A549 (cell line): ENCODE measurements at regions not wholly inside any gene's neighbourhood (a gene's known extent, or its start where the extent isn't known, plus 50 kb on each side); places are given as distances from the start of the nearest gene placed in this dataset.

ENCODE experiments used
- ATAC-seq, 2 experiments: fragments of 200-7000 bp in 1 of 2; fragments of >200 bp in 1 of 2; cut with Nextera tagmentation in 1 of 2; cut with Tn5 transposase in 1 of 2; 3 replicates each; pipeline versions ENCODE4 v1.8.0 to v1.9.1; 2018 to 2020; ENCODE audit warnings: mild to moderate bottlenecking in 1 of 2, moderate library complexity in 1 of 2
- CTCF ChIA-PET: fragments of 300-600 bp; sonication (Branson Sonifier 250); formaldehyde crosslinking; extraction: SDS; loops from one replicate; lab custom pipeline; 2021; ENCODE audit warnings: antibody characterized with exemption, inconsistent platforms; lab: Yijun Ruan, JAX
- POLR2A ChIA-PET: fragments of 350-600 bp; formaldehyde crosslinking; extraction: SDS; loops from one replicate; lab custom pipeline; 2021; ENCODE audit warnings: antibody characterized with exemption, inconsistent platforms; lab: Yijun Ruan, JAX
- DNase-seq, 2 experiments: peaks; one replicate each; pipeline versions ENCODE4 v3.0.0 to v3.0.0-alpha.2; 2011 to 2016; ENCODE audit warnings: low read depth in 1 of 2, low spot score in 1 of 2
- FAIRE-seq: peaks from 2 replicates; lab custom pipeline; 2011; peaks lifted over from hg19 to GRCh38; lab: Jason Lieb, UNC
- H3K27ac ChIP-seq, 2 experiments: fragments of >200 bp; sonication (Bioruptor Twin); formaldehyde crosslinking; 3 replicates each; pipeline ENCODE4 v1.5.1; 2016 to 2017
- H3K4me1 ChIP-seq: fragments of >200 bp; sonication (Bioruptor Twin); formaldehyde crosslinking; 3 replicates; pipeline ENCODE4 v1.6.1; 2016
- H3K4me2 ChIP-seq: fragments of >200 bp; sonication (Bioruptor Twin); formaldehyde crosslinking; 3 replicates; pipeline ENCODE4 v1.6.1; 2016
- H3K4me3 ChIP-seq: fragments of >200 bp; sonication (Bioruptor Twin); formaldehyde crosslinking; 3 replicates; pipeline ENCODE4 v1.5.1; 2016
- H3K9me3 ChIP-seq: fragments of >200 bp; sonication (Bioruptor Twin); formaldehyde crosslinking; 3 replicates; pipeline ENCODE4 v1.6.1; 2016
- BHLHE40 ChIP-seq: IDR thresholded peaks from 2 replicates; pipeline ENCODE4 v1.6.1; 2012; ENCODE audit warnings: low read depth, low read length, inconsistent platforms
- CBX2 ChIP-seq: fragments of 200-600 bp; sonication (generic); IDR thresholded peaks from 2 replicates; pipeline ENCODE4 v1.6.1; 2016; ENCODE audit warnings: low read depth, mild to moderate bottlenecking, borderline replicate concordance
- CHD2 ChIP-seq: fragments of 150-350 bp; IDR thresholded peaks from 2 replicates; pipeline ENCODE4 v1.6.1; 2014; ENCODE audit warnings: low read length; ENCODE audit not compliant: partially characterized antibody
- EHMT2 ChIP-seq: fragments of 200-600 bp; sonication (generic); IDR thresholded peaks from 2 replicates; pipeline ENCODE4 v1.6.1; 2016; ENCODE audit warnings: antibody characterized with exemption, low read depth, mild to moderate bottlenecking, moderate library complexity
- FOSL2 ChIP-seq, 2 experiments: fragments of 450-650 bp in 1 of 2; fragments of >200 bp in 1 of 2; sonication (Bioruptor Twin) in 1 of 2; formaldehyde crosslinking; IDR thresholded peaks; 2 replicates each; pipeline versions ENCODE4 v1.5.0 to v1.6.1; 2016 to 2020; ENCODE audit warnings: mild to moderate bottlenecking in 1 of 2, moderate library complexity in 1 of 2
- FOXS1 ChIP-seq: fragments of 250-450 bp; sonication (Bioruptor Pico); IDR thresholded peaks from 2 replicates; pipeline ENCODE4 v1.5.0; 2020; ENCODE audit warnings: mild to moderate bottlenecking, moderate library complexity
- GATA3 ChIP-seq: IDR thresholded peaks from 2 replicates; pipeline ENCODE4 v1.6.1; 2012; ENCODE audit warnings: borderline replicate concordance
- HOXA7 ChIP-seq: fragments of 250-450 bp; sonication (Bioruptor Pico); IDR thresholded peaks from 2 replicates; pipeline ENCODE4 v1.5.0; 2020; ENCODE audit warnings: mild to moderate bottlenecking, moderate library complexity
- HOXB13 ChIP-seq: fragments of 250-450 bp; sonication (Bioruptor Pico); IDR thresholded peaks from 2 replicates; pipeline ENCODE4 v1.5.0; 2020; ENCODE audit warnings: low read depth, mild to moderate bottlenecking, moderate library complexity
- JUN ChIP-seq, 2 experiments: fragments of >200 bp; sonication (Bioruptor Twin); formaldehyde crosslinking; IDR thresholded peaks; 2 replicates in 1 of 2; 3 replicates in 1 of 2; pipeline ENCODE4 v1.6.1; 2016 to 2017
- KDM1A ChIP-seq: fragments of 200-600 bp; sonication (generic); IDR thresholded peaks from 2 replicates; pipeline ENCODE4 v1.6.1; 2016; ENCODE audit warnings: low read depth, mild to moderate bottlenecking
- KDM5A ChIP-seq: fragments of 200-600 bp; sonication (generic); IDR thresholded peaks from 2 replicates; pipeline ENCODE4 v1.6.1; 2016; ENCODE audit warnings: antibody characterized with exemption, mild to moderate bottlenecking
- MAFK ChIP-seq: fragments of 450-650 bp; IDR thresholded peaks from 2 replicates; pipeline ENCODE4 v1.6.1; 2014; ENCODE audit not compliant: partially characterized antibody
- POLR2A ChIP-seq: IDR thresholded peaks from 2 replicates; pipeline ENCODE4 v1.6.1; 2012; ENCODE audit warnings: mild to moderate bottlenecking, low read length
- RFX5 ChIP-seq: fragments of 450-650 bp; IDR thresholded peaks from 2 replicates; pipeline ENCODE4 v1.7.1; 2014; ENCODE audit warnings: antibody characterized with exemption, mild to moderate bottlenecking, moderate library complexity
- RNF2 ChIP-seq: fragments of 200-600 bp; sonication (generic); IDR thresholded peaks from 2 replicates; pipeline ENCODE4 v1.6.1; 2016; ENCODE audit warnings: low read depth, mild to moderate bottlenecking, antibody characterized with exemption, moderate library complexity, borderline replicate concordance
- SREBF2 ChIP-seq: fragments of 450-650 bp; IDR thresholded peaks from 2 replicates; pipeline ENCODE4 v1.6.1; 2014; ENCODE audit warnings: mild to moderate bottlenecking, moderate library complexity
- TP53 ChIP-seq: fragments of 250-450 bp; sonication (Bioruptor Pico); IDR thresholded peaks from 2 replicates; pipeline ENCODE4 v1.5.0; 2021; ENCODE audit warnings: mild to moderate bottlenecking, moderate library complexity
- ZFP36 ChIP-seq: fragments of 450-650 bp; IDR thresholded peaks from 2 replicates; pipeline ENCODE4 v1.6.1; 2014; ENCODE audit warnings: borderline replicate concordance; ENCODE audit not compliant: partially characterized antibody
- ZNF302 ChIP-seq: fragments of 250-450 bp; sonication (Bioruptor Pico); IDR thresholded peaks from 2 replicates; pipeline ENCODE4 v1.9.0; 2021; ENCODE audit warnings: inconsistent platforms, mild to moderate bottlenecking, moderate library complexity
- ZSCAN20 ChIP-seq: fragments of 250-450 bp; sonication (Bioruptor Pico); IDR thresholded peaks from 2 replicates; pipeline ENCODE4 v1.8.0; 2022; ENCODE audit warnings: mild to moderate bottlenecking, moderate library complexity
- WGBS: methylation state at CpG from one replicate; pipeline ENCODE4 v1.1.6; 2017; ENCODE audit errors: missing lambda C conversion rate; 5-methylcytosine and 5-hydroxymethylcytosine counted together
- TF ChIP-seq, protein P1 (sequence below): fragments of 200-600 bp; sonication (generic); IDR thresholded peaks from 2 replicates; pipeline ENCODE4 v1.6.1; 2016; ENCODE audit warnings: antibody characterized with exemption, mild to moderate bottlenecking, moderate library complexity
- TF ChIP-seq, protein P2 (sequence below): fragments of 250-450 bp; sonication (Bioruptor Pico); IDR thresholded peaks from 2 replicates; pipeline ENCODE4 v1.5.0; 2020; ENCODE audit warnings: low read depth, mild to moderate bottlenecking, moderate library complexity
- TF ChIP-seq, protein P3 (sequence below): IDR thresholded peaks from 2 replicates; pipeline ENCODE4 v1.6.1; 2012; ENCODE audit warnings: low read depth, borderline replicate concordance
- TF ChIP-seq, protein P4 (sequence below): fragments of 250-450 bp; sonication (Bioruptor Pico); IDR thresholded peaks from 2 replicates; pipeline ENCODE4 v1.5.0; 2021; ENCODE audit warnings: mild to moderate bottlenecking, moderate library complexity, borderline replicate concordance

DNA sequence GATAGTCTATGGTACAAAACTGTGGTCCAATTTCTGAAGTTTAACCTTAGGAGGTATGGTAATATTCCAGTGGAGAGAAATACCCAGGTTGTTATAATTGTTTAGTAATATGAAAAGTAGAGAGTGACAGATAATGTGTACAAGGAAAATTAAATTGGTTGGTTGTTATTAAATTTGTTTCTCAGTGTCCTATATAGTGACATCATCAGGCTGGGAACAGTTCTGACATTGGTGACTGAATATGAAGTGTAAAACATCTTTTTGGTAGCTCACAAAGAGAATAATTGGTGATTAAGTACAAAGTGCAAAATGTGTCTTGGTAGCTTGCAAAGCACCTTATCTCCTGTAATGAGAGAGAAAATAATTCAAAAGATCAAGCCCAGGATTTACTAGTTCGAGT, 1806.1 kb upstream of the CDH6 start:
- CTCF ChIA-PET, result interaction anchor here (0.6 kb wide), 1 partner anchor 1137 kb away, joined by 3 read pairs; no protein-coding TSS in a partner anchor

DNA sequence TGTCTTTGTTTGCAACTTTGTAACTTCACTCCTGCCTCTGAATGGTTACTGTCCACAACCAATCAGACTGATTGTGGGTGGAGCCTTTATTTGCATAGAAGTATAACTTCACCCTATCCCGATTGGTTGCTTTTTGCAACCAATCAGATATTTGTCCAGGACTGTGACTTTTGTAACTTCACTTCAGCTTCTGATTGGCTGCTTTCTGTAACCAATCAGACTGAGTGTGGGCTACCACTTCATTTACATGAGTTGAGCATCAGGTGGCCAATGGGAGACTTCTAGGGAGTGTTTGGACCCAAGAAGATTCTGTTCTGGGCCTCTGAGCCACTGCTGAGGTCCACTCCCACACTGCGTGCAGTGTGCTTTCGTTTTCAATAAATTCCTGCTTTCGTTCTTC, 1810.7 kb upstream of the CDH6 start:
- Histone ChIP-seq H3K4me2 (peak overlapping the region; percentile 10), H3K27ac (no peak overlapping the region), H3K9me3 (no peaks in the 10 kb centered on the region), H3K4me3 (no peak overlapping the region), H3K4me1 (no peaks in the 10 kb centered on the region)
- TF ChIP-seq, protein P1, sequence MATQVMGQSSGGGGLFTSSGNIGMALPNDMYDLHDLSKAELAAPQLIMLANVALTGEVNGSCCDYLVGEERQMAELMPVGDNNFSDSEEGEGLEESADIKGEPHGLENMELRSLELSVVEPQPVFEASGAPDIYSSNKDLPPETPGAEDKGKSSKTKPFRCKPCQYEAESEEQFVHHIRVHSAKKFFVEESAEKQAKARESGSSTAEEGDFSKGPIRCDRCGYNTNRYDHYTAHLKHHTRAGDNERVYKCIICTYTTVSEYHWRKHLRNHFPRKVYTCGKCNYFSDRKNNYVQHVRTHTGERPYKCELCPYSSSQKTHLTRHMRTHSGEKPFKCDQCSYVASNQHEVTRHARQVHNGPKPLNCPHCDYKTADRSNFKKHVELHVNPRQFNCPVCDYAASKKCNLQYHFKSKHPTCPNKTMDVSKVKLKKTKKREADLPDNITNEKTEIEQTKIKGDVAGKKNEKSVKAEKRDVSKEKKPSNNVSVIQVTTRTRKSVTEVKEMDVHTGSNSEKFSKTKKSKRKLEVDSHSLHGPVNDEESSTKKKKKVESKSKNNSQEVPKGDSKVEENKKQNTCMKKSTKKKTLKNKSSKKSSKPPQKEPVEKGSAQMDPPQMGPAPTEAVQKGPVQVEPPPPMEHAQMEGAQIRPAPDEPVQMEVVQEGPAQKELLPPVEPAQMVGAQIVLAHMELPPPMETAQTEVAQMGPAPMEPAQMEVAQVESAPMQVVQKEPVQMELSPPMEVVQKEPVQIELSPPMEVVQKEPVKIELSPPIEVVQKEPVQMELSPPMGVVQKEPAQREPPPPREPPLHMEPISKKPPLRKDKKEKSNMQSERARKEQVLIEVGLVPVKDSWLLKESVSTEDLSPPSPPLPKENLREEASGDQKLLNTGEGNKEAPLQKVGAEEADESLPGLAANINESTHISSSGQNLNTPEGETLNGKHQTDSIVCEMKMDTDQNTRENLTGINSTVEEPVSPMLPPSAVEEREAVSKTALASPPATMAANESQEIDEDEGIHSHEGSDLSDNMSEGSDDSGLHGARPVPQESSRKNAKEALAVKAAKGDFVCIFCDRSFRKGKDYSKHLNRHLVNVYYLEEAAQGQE, result no peak
- no peak for TF ChIP-seq KDM5A
- no peak for TF ChIP-seq ZFP36
- TF ChIP-seq FOXS1 (CRISPR knock-in tag), result no peak
- no peak for TF ChIP-seq ZSCAN20 (CRISPR knock-in tag)
- no peak for TF ChIP-seq SREBF2
- TF ChIP-seq POLR2A, result no peak
- TF ChIP-seq JUN (IDR thresholded peaks at IDR 0.05), result no peak
- TF ChIP-seq BHLHE40, result no peak
- no peak for TF ChIP-seq RNF2
- TF ChIP-seq TP53 (CRISPR knock-in tag), result no peak
- no peak for TF ChIP-seq CHD2
- TF ChIP-seq CBX2, result no peak
- TF ChIP-seq MAFK, result no peak
- no peak for TF ChIP-seq GATA3
- no peak for TF ChIP-seq EHMT2
- TF ChIP-seq, protein P2, sequence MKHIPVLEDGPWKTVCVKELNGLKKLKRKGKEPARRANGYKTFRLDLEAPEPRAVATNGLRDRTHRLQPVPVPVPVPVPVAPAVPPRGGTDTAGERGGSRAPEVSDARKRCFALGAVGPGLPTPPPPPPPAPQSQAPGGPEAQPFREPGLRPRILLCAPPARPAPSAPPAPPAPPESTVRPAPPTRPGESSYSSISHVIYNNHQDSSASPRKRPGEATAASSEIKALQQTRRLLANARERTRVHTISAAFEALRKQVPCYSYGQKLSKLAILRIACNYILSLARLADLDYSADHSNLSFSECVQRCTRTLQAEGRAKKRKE (CRISPR knock-in tag), result no peak
- TF ChIP-seq RFX5, result no peak
- TF ChIP-seq, protein P3, sequence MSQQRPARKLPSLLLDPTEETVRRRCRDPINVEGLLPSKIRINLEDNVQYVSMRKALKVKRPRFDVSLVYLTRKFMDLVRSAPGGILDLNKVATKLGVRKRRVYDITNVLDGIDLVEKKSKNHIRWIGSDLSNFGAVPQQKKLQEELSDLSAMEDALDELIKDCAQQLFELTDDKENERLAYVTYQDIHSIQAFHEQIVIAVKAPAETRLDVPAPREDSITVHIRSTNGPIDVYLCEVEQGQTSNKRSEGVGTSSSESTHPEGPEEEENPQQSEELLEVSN, result no peak
- TF ChIP-seq ZNF302, result no peak
- ChIA-PET CTCF (no interaction called here), POLR2A (no interaction called here)
- ATAC-seq (no peak), FAIRE-seq (no peak), DNase-seq (peak in 1 of 2 experiments; percentile 4)
- WGBS, result 69% methylated on average over 4 of the region's 4 CpGs

More for the DNA sequence above, 1806.1 kb upstream of the CDH6 start:
- Histone ChIP-seq H3K4me1 (no peaks in the 10 kb centered on the region), H3K9me3 (no peaks in the 10 kb centered on the region), H3K4me2 (no peak overlapping the region), H3K27ac (no peak overlapping the region), H3K4me3 (no peak overlapping the region)
- POLR2A ChIA-PET, result no interaction called here
- no peak for FAIRE-seq
- no peak for TF ChIP-seq KDM1A
- no peak for TF ChIP-seq FOSL2 (IDR thresholded peaks at IDR 0.05)
- no peak for TF ChIP-seq FOSL2 (CRISPR knock-in tag; IDR thresholded peaks at IDR 0.05)
- TF ChIP-seq HOXB13, result no peak
- TF ChIP-seq, protein P1, result no peak
- no peak for TF ChIP-seq HOXA7
- TF ChIP-seq, protein P4, sequence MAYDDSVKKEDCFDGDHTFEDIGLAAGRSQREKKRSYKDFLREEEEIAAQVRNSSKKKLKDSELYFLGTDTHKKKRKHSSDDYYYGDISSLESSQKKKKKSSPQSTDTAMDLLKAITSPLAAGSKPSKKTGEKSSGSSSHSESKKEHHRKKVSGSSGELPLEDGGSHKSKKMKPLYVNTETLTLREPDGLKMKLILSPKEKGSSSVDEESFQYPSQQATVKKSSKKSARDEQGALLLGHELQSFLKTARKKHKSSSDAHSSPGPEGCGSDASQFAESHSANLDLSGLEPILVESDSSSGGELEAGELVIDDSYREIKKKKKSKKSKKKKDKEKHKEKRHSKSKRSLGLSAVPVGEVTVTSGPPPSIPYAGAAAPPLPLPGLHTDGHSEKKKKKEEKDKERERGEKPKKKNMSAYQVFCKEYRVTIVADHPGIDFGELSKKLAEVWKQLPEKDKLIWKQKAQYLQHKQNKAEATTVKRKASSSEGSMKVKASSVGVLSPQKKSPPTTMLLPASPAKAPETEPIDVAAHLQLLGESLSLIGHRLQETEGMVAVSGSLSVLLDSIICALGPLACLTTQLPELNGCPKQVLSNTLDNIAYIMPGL, result no peak
- DNase-seq, result no peak
- 0% methylated on average over 1 of the region's 1 CpG for WGBS
- ATAC-seq, result no peak
